PC-3 (cell line): ENCODE measurements at regions not wholly inside any gene's neighbourhood (a gene's known extent, or its start where the extent isn't known, plus 50 kb on each side); places are given as distances from the start of the nearest gene placed in this dataset.
"Not testable (repeated sequence)": the region's sequence is repeated elsewhere in the genome, so short reads cannot be mapped to it uniquely, and the experiment has no call there.

ENCODE experiments used
- CTCF ChIP-seq: fragments of 300-600 bp; sonication (generic); conservative IDR thresholded peaks from 2 replicates; pipeline ENCODE4 v1.5.1; 2017; ENCODE audit warnings: antibody characterized with exemption, low read depth, mild to moderate bottlenecking, low read length
- EZH2 ChIP-seq: fragments of 300-600 bp; sonication (generic); IDR thresholded peaks from one replicate; pipeline ENCODE4 v1.6.1; 2017; ENCODE audit warnings: antibody characterized with exemption, mild to moderate bottlenecking, low read length; ENCODE audit not compliant: unreplicated experiment
- EZH2phosphoT487 ChIP-seq: fragments of 300-600 bp; sonication (generic); IDR thresholded peaks from 2 replicates; pipeline ENCODE4 v1.6.1; 2018; ENCODE audit warnings: mild to moderate bottlenecking, antibody characterized with exemption, low read length, borderline replicate concordance

GRCh38 chr2:16379061-16379460 is 286.6 kb downstream of the CYRIA start:
- not testable (repeated sequence) for TF ChIP-seq CTCF, EZH2phosphoT487, EZH2
